ENCODE measurements at regions not wholly inside any gene's neighbourhood (a gene's known extent, or its start where the extent isn't known, plus 50 kb on each side); places are given as distances from the start of the nearest gene placed in this dataset.
A peak's percentile ranks its signal among the peaks of the same experiment; 100 is the strongest.
"Not testable (repeated sequence)": the region's sequence is repeated elsewhere in the genome, so short reads cannot be mapped to it uniquely, and the experiment has no call there.

DNA sequence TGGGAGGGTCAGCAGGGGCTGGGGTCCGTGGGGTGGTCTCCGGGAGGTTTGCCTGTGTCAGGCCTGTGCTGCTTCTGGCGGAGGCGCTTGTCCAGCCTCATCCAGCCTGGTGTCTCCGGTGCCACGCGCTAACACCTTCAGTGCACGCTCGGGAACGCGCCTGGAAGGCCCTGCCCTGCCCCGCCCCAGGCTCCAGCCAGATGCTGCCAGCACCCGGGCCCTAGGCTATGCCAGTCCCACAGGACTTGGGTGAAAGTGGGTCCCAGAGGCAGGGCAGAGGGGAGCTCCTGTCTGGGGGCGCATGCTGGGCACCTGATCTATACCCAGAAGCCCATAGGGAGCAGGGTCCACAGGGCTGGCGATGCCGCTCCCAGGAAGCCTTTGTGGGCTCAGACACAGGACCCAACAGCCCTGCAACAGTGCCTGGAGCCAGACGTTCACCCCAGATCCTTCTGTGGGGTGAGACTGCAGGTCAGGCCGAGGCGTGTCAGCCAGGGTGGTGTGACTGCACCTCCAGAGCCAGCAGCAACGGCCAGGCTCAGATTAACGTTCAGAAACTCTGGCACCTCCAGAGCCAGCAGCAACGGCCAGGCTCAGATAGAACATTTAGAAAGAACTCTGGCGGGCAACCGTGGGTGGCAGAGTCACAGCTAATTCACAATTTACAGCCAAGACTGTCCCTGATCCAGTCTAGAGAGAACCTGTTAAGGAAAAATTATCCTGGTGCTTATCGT lies 5423.2 kb upstream of the TPTE start:
- DNase-seq (ENCODE audit: low spot score); ATAC-seq (ENCODE audit: low FRiP score): not testable (repeated sequence)

DNA sequence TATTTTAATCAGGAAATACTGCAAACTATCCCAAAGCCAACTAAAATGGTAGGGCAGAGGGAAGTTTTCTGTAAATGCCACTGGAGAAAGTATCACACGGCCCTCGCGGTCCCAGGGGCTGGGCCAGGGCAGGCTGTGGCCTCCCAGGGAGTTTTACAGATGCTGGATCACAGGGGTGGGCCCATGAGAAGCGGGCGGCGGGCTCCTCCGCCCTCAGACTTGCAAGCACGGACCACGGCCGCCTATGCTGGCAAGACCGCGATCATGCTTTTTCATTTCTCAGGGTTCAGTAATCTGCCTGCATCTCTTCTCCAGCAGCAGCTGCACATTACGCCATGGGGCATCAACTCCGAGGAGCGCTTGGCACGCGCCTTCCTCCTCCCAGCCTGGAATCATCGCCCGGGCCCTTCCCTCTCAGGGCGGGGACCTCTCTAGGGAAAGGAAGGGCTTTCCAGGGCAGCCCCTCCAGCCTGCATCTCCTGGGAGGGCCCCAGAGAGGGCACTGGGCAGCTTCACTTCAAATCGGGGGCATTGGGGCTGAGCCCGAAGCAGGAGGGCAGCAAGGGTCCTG lies 5420.7 kb upstream of the TPTE start:
- DNase-seq (ENCODE audit: low spot score) = not testable (repeated sequence)
- ATAC-seq (ENCODE audit: low FRiP score) = peak; percentile 31

DNA sequence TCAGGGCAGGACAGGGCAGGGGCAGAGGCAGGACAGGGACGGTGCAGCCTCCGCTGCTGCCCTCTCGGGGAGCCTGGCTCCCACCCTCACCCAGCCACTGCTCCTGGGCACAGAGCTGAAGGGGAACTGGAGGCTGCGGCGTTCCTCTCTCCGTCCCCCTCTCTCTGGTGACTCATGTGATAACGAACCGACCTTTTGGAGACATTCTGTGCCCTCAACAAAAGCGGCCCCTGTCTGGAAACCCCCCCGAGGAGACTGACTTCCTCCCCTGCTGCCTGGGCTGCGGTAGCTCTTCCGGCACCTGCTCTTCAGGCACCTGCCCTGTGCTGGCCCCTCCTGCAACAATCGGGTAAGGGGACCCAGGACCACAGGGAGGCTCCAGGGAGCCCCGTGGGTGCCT lies 5419.6 kb upstream of the TPTE start:
- not testable (repeated sequence) for ATAC-seq (ENCODE audit: low FRiP score); DNase-seq (ENCODE audit: low spot score)

DNA sequence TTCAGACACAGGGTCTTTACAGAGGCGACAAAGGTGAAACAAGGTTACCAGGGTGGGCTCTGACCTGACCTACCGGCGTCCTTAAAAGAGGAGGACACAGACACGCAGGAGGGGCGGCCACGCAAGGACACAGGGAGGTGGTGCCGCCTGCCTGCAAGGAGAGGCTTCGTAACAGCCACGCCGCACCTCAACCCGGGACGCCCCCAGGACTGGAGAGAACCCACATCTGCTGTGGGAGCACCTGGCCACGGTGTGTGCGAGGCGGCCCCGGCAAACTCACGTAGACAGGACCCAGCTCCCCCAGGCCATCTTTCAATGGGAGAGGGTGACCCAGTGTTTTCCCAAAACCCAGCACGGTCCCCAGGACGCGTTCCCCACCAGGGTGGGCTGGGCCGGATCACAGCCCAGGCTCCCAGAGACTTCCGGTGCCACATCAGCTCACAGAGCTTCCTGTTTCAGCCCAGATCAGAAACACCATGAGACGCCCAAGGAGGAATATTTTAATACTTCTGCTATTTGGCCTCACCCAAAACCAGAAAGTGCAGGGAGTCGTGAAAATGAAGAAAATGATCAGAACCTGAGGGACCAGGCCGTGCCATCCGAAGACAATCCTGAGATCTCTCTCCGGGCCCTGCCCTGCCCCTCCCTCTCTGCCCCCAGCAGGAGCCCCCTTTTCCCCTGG lies 5417.4 kb upstream of the TPTE start:
- DNase-seq (ENCODE audit: low spot score); ATAC-seq (ENCODE audit: low FRiP score): not testable (repeated sequence)

DNA sequence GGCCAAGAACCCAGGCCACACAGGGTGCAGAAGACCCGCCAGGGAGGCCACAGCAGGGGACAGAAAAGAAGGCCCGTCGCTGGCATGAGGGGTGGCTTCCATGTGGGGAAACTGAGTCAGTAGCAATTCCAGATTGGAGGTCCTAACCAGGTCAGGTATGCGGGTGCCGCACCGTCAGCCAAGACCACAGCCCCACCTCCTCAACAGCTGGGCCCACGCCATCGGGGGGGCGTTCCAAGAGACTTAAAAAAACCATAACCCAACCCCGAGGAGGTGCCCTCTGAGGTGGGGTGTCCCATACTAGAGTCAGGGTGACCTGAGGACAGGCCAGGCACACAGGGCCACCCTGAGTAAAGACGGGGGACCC lies 5416.8 kb upstream of the TPTE start:
- ATAC-seq (ENCODE audit: low FRiP score) = not testable (repeated sequence)

DNA sequence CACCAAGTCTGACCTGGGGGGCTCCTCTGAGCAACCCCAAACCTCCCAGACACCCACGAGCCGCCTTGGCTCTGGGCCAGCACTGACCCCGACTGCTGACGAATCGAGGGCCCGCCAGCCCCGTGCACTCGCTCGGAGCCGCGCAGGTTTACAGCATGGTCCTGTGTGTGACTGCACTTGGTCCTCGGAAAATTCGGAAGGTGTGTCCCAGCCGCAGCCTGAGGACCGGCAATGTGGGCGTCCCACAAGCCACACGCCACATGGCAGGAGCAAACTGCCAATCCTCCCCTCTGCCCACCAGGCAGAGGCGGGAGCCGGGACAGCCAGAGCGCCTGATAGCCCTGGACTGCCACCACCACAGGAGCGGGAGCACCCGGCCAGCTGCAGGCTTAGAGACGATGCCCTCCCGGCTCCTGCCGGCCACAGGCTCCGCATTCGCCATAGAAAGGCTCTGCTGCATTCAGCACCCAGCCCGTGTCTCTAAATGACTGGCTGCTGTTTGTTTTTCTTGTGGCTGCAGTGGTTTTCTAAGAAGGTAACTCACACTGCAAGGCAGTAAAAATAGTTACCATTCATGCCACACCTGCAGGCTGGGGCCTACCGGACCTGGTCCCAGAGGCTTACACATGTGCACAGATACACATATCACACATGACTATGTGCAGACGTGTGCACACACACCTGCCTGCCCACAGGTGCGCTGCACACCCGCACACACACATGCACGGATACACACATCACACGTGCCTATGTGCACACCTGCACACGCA lies 5415.3 kb upstream of the TPTE start:
- ATAC-seq (ENCODE audit: low FRiP score); DNase-seq (ENCODE audit: low spot score): not testable (repeated sequence)

More for the DNA sequence above, 5416.8 kb upstream of the TPTE start:
- DNase-seq (ENCODE audit: low spot score) = not testable (repeated sequence)

DNA sequence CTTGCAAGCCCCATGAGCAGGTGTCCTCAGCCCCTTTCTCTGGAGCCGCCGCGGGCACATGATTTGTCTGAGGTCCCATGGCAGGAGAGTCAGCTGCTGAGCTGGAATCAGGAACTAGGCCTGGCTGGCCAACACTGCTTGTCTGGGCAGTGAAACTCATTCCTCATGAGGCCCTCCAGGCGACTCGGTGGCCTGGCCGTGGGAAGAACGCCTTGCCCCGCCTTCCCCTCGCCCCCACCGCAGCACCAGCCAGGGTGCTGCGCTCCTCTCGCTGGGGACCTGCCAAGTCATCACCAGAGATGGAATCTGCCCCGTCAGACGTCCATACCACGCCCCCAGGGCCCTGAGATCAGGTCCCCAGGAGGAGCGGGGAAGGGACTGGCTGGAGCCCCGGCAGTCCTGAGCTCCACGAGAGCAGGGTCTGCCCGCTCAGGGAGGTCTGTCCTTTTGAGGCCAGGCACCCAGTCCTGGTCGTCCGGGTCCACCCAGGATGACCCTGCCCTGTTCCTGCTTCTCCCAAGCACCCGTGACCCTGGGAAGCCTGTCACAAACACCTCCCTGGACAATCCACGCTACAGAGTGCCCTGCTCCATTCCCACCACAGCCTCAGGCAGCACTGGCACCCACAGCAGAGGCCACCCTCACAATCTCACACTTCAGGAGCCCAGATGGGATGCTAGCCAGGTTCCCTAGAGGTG lies 5414.5 kb upstream of the TPTE start:
- not testable (repeated sequence) for ATAC-seq (ENCODE audit: low FRiP score); DNase-seq (ENCODE audit: low spot score)

DNA sequence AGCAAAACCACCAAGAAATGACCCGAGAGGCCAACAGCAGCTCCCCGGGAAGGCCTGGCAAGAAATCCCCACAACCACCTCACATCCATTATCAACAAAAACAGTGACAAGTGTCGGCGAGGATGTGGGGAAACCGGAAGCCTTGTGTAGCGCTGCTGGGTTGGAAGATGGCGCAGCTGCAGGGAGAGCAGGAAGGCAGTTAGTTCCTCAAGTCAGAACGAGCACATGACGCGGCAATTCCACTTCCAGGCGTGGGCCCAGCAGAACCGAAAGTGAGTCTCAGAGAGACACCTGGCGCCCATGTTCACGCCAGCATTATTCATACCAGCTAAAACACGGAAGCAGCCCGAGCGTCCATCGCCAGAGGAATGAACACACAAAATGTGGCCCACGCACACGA lies 5413.7 kb upstream of the TPTE start:
- not testable (repeated sequence) for DNase-seq (ENCODE audit: low spot score)

DNA sequence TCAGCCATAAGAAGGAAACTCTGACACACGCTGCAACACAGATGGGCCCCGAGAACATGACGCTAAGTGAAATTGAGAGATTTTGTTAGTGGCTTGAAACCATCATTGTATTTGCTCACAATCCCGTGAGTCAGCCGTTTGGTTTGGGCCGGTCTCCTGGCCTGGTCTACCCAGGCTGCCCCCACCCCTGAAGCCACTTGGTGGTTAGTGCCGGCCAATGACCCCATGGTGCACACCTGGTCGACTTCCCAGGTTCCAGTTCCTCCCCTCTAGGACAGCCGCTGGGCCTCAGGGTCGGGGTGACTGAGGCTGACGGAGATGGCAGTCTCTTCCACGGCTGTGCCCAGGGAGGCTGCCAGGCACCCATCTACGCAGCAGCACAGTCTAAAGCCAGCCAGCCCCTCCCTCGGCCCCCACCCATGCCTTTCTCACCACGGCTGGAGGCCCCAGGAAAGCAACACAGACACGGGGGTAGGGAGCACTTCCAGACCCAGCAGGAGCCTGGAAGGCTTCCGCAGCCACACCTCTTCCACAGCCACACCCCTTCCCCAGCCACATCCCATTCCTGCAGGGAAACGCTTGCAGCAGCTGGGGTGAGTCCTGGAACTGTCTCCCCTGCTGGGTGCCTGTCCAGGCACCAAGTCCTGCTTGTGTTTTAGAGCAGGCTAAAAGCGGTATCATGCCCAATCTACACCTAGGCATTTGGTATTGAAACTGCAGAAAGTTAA lies 5413.2 kb upstream of the TPTE start:
- DNase-seq (ENCODE audit: low spot score); ATAC-seq (ENCODE audit: low FRiP score): not testable (repeated sequence)

More for the DNA sequence above, 5413.7 kb upstream of the TPTE start:
- ATAC-seq (ENCODE audit: low FRiP score) = not testable (repeated sequence)

DNA sequence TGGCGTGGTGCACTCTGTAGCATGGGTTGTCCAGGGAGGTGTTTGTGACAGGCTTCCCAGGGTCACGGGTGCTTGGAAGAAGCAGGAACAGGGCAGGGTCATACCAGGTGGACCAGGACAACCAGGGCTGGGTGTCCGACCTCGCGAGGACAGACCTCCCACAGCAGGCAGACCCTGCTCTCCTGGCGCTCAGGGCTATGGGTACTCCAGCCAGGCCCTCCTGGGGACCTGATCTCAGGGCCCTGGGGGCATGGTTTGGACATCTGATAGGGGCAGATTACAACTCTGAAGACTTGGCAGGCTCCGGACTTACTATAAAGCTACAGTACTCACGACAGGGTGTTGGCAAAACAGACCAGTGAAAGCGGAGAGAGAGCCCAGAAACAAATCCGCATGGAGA lies 5410.2 kb upstream of the TPTE start:
- not testable (repeated sequence) for ATAC-seq (ENCODE audit: low FRiP score); DNase-seq (ENCODE audit: low spot score)

DNA sequence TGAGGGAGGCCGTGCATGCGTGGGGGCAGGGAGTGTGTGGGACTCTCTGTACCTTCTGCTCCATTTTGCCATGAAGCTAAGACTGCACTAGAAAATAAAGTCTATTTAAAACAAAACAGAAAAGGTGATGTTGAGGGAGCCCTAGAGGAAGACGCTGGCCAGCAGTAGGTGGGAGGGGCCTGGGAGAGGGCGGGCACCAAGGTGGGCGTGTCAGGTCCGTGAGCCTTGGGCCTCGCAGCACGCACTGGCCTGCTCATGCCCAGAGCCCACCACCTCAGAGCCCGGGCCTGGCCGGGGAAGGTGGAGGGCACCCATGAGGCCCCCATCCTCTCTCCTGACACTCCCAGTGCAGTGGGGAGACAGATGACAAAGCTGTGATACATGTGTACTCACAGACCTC lies 5408.3 kb upstream of the TPTE start:
- not testable (repeated sequence) for ATAC-seq (ENCODE audit: low FRiP score); DNase-seq (ENCODE audit: low spot score)

DNA sequence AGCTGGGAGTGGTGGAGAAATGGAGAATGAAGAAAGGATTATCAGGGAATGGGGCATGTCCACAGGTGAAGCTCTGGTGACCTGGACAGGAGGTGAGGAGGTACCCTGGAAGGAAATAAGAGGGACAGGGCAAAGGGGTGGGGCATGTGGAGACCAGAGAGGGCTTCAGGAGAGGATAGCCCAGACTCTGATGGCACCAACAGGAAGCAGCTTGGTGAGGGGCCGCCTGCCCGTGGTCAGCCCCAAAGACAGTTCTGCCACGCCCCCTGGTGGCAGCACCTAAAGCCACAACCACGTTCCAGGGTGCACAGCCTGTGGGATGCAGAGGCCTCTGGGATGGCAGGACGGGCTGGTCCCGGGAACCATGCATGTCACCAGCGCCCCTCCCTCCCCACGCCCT lies 5406.9 kb upstream of the TPTE start:
- peak; percentile 25 for ATAC-seq (ENCODE audit: low FRiP score)
- not testable (repeated sequence) for DNase-seq (ENCODE audit: low spot score)

DNA sequence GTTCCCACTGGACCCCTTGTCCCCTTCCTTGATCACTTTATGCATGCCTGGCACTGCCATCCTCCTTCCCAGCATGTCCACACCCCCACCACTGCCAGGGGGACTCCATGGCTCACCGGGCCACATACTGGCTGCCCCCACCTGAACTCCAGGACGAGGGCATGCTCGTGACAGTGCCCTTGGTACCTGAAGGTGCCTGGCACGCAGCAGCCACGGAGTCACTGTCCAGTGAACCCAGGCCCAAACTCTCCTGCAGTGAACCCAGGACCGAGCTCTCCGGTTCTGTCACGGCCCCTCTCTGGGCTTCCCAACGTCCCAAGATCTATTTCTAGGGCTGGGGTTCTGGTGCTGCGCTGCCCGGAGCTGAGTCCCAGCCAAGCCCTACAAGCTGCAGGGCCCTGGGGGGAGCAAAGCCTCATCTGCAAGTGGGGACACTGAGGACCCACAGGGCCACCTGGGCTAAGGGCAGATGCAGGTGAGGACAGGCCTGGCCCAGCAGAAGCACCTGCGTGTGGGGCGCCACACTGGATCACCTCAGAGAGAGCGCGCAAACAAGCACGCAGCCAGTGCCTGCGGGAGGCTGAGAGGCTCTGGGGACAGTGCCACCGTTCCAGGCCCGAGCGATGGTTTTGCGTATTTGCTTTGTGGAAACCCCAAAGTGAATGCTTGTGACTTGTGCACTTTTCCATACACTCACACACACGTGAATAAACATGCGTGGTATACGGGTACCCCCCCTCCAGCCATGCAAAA lies 5406.3 kb upstream of the TPTE start:
- not testable (repeated sequence) for DNase-seq (ENCODE audit: low spot score); ATAC-seq (ENCODE audit: low FRiP score)

DNA sequence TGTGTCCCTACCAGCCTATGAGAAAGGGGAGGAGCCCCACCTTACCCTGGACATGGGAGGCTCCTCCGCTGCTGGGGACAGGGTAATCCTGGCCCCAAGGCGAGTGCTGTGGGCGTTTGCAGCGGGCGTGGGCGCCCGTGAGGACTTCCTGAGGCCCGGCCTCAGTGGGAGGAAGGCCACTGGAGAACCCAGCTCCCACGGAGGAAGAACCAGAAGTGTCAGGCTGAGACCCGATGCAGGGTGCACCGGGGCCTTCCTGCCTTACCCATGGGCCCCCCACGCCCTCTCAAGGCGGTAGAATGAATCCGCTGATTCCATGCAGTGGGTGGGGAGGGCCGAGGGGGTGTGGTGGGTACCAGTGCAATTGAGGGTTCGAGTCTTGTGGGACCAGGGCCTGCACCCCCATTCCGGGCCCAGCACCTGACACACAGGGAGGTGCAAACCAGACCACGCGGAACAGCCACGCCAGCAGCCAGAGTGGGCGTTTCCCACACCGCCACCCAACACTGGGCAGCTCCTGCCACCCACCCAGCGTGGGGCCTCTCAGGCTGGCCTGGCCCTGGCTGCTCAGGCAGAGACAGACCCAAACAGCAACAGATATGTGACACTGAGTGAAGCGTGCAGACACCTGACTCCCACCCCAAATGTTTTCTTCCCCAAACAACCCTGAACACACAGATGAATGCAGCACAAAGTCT lies 5405.6 kb upstream of the TPTE start:
- DNase-seq (ENCODE audit: low spot score); ATAC-seq (ENCODE audit: low FRiP score): not testable (repeated sequence)

DNA sequence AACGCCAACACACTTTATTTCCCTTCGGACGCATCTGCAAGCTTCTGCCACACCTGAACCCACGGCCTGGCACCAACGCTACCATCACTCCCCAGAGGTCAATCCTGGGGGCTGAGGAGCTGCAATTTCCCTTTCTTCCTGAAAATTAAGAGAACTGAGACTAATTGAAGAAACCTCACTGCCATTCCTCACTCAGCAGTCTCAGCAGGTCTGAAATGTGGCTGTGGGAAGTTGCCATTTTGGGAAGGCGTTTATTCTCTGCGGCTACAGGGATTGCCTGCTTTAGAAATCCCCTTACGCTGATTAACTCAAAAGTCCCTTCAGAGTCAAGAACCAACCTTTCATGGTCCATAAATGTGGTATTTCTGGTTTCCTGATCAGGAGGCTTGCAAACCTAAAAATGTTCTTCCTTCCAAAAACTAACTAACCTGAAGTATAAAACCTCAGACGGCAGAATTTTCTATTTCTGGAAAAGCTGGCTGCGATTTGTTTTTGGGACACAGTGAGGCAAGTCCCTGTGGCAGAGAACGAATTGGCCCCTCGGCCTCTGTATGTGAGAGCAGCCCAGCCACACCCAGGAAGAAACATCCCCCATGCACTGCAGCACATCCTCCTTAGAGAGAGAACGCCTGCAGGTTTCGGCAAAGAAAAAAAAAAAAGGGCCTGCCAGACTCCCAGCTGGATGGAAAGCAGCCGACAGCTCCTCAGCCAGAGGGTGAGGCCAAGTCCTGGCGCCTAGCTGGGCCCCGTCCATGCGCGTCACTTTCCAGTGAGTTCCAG lies 5404.8 kb upstream of the TPTE start:
- not testable (repeated sequence) for DNase-seq (ENCODE audit: low spot score); ATAC-seq (ENCODE audit: low FRiP score)

DNA sequence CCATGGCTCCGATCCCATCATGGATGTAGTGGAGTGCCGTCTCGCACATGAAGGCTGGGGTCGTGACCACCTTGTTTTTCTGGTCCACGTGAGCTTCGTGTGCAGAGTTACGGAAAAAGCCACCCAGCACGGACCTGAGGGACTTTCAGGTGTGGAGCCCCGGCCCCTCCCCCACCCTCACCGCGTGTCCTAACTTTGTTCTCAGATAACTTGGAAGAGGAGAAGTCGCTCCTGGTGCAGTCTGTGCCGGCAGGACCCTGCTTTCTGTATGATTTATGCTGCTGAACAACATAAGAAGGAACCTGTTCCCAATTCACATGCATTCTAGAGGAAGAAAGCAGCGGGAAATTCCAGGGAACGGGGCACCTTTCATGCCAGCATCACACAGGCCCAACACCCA lies 5404.2 kb upstream of the TPTE start:
- DNase-seq (ENCODE audit: low spot score); ATAC-seq (ENCODE audit: low FRiP score): not testable (repeated sequence)
